ENCODE measurements at regions not wholly inside any gene's neighbourhood (a gene's known extent, or its start where the extent isn't known, plus 50 kb on each side); places are given as distances from the start of the nearest gene placed in this dataset.

GRCh38 chr4:134365852-134366251, 164.3 kb upstream of the PABPC4L start:
- TF ChIP-seq CTCF (IDR thresholded peaks at IDR 0.05; ENCODE audit: poor library complexity) = no peak
- TF ChIP-seq EZH2phosphoT487 (IDR thresholded peaks at IDR 0.05; ENCODE audit: low read depth, severe bottlenecking, unreplicated experiment) = no peak
